ENCODE measurements at regions not wholly inside any gene's neighbourhood (a gene's known extent, or its start where the extent isn't known, plus 50 kb on each side); places are given as distances from the start of the nearest gene placed in this dataset.

GRCh38 chr5:107231191-107231590 lies 439.5 kb downstream of the EFNA5 start:
- Histone ChIP-seq H3K27me3 (ENCODE audit: control insufficient read depth in 4 of 4, insufficient read depth in 4 of 4, low read length in 3 of 4) (no peaks in the 10 kb centered on the region), H3K9me3 (ENCODE audit: control insufficient read depth in 4 of 4, low read length in 3 of 4) (no peaks in the 10 kb centered on the region), H3K9ac (ENCODE audit: low read depth in 1 of 2, low read length in 2 of 2) (no peak overlapping the region), H3K4me1 (ENCODE audit: control insufficient read depth in 4 of 4, insufficient read depth in 4 of 4, low read length in 3 of 4) (no peaks in the 10 kb centered on the region), H3K4me3 (ENCODE audit: low read depth in 1 of 3, low read length in 3 of 3) (no peak overlapping the region), H3K36me3 (ENCODE audit: control insufficient read depth in 4 of 4, insufficient read depth in 3 of 4, low read depth in 1 of 4, low read length in 3 of 4) (no peaks in the 10 kb centered on the region), H3K27ac (ENCODE audit: low read depth in 1 of 2, low read length in 2 of 2) (no peak overlapping the region)
- DNase-seq (ENCODE audit: low spot score) = no peak
- no peak for TF ChIP-seq FOXA1 (IDR thresholded peaks at IDR 0.05)
- 65% methylated on average over 1 of the region's 1 CpG for WGBS

DNA sequence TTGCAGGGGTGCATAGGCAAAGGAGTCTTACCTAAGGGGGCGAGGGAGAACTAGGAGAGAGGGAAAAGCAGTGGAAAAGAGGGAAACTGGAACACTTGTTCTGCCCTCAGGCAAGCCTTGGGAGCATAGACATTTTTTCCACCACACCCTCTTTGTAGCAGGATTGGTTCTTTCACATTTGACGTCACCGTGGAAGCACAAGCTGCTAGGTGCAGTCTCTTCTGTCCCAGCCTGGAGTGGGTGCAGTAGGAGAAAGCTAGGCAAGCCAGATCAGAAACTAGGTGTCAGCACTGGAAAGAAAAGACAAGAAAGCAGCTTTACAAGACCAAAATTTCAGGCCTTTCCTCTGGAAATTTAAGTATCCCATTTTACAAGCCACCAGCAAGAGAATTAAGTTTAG lies 440.4 kb downstream of the EFNA5 start:
- TF ChIP-seq HNF4G (IDR thresholded peaks at IDR 0.05) (no peak), GABPA (IDR thresholded peaks at IDR 0.05 in 1 of 2, conservative IDR thresholded peaks at IDR 0.05 in 1 of 2) (no peak), JUND (IDR thresholded peaks at IDR 0.05) (no peak), RAD21 (IDR thresholded peaks at IDR 0.05) (no peak), FOXA2 (IDR thresholded peaks at IDR 0.05) (no peak)
- TF ChIP-seq, protein P1, sequence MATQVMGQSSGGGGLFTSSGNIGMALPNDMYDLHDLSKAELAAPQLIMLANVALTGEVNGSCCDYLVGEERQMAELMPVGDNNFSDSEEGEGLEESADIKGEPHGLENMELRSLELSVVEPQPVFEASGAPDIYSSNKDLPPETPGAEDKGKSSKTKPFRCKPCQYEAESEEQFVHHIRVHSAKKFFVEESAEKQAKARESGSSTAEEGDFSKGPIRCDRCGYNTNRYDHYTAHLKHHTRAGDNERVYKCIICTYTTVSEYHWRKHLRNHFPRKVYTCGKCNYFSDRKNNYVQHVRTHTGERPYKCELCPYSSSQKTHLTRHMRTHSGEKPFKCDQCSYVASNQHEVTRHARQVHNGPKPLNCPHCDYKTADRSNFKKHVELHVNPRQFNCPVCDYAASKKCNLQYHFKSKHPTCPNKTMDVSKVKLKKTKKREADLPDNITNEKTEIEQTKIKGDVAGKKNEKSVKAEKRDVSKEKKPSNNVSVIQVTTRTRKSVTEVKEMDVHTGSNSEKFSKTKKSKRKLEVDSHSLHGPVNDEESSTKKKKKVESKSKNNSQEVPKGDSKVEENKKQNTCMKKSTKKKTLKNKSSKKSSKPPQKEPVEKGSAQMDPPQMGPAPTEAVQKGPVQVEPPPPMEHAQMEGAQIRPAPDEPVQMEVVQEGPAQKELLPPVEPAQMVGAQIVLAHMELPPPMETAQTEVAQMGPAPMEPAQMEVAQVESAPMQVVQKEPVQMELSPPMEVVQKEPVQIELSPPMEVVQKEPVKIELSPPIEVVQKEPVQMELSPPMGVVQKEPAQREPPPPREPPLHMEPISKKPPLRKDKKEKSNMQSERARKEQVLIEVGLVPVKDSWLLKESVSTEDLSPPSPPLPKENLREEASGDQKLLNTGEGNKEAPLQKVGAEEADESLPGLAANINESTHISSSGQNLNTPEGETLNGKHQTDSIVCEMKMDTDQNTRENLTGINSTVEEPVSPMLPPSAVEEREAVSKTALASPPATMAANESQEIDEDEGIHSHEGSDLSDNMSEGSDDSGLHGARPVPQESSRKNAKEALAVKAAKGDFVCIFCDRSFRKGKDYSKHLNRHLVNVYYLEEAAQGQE (IDR thresholded peaks at IDR 0.05) = no peak
- TF ChIP-seq, protein P2, sequence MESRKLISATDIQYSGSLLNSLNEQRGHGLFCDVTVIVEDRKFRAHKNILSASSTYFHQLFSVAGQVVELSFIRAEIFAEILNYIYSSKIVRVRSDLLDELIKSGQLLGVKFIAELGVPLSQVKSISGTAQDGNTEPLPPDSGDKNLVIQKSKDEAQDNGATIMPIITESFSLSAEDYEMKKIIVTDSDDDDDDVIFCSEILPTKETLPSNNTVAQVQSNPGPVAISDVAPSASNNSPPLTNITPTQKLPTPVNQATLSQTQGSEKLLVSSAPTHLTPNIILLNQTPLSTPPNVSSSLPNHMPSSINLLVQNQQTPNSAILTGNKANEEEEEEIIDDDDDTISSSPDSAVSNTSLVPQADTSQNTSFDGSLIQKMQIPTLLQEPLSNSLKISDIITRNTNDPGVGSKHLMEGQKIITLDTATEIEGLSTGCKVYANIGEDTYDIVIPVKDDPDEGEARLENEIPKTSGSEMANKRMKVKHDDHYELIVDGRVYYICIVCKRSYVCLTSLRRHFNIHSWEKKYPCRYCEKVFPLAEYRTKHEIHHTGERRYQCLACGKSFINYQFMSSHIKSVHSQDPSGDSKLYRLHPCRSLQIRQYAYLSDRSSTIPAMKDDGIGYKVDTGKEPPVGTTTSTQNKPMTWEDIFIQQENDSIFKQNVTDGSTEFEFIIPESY (IDR thresholded peaks at IDR 0.05) = no peak
- TF ChIP-seq, protein P3, sequence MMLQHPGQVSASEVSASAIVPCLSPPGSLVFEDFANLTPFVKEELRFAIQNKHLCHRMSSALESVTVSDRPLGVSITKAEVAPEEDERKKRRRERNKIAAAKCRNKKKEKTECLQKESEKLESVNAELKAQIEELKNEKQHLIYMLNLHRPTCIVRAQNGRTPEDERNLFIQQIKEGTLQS (IDR thresholded peaks at IDR 0.05) = no peak
- Histone ChIP-seq H3K36me3 (ENCODE audit: control insufficient read depth in 4 of 4, insufficient read depth in 3 of 4, low read depth in 1 of 4, low read length in 3 of 4) (no peaks in the 10 kb centered on the region), H3K27me3 (ENCODE audit: control insufficient read depth in 4 of 4, insufficient read depth in 4 of 4, low read length in 3 of 4) (no peaks in the 10 kb centered on the region), H3K9ac (ENCODE audit: low read depth in 1 of 2, low read length in 2 of 2) (no peak overlapping the region), H3K4me3 (ENCODE audit: low read depth in 1 of 3, low read length in 3 of 3) (no peak overlapping the region), H3K9me3 (ENCODE audit: control insufficient read depth in 4 of 4, low read length in 3 of 4) (no peaks in the 10 kb centered on the region), H3K27ac (ENCODE audit: low read depth in 1 of 2, low read length in 2 of 2) (no peak overlapping the region), H3K4me1 (ENCODE audit: control insufficient read depth in 4 of 4, insufficient read depth in 4 of 4, low read length in 3 of 4) (no peaks in the 10 kb centered on the region)
- DNase-seq (ENCODE audit: low spot score) = no peak
- 75% methylated on average over 3 of the region's 3 CpGs for WGBS

- no peak overlapping the region for H3K9ac ChIP-seq (ENCODE audit: low read depth in 1 of 2, low read length in 2 of 2)
- TF ChIP-seq YY1 (IDR thresholded peaks at IDR 0.05) (no peak), HNF4G (IDR thresholded peaks at IDR 0.05) (no peak), RAD21 (IDR thresholded peaks at IDR 0.05) (no peak), GABPA (IDR thresholded peaks at IDR 0.05 in 1 of 2, conservative IDR thresholded peaks at IDR 0.05 in 1 of 2) (no peak), SP1 (IDR thresholded peaks at IDR 0.05) (no peak), FOXA2 (IDR thresholded peaks at IDR 0.05) (no peak)
- 83% methylated on average over 2 of the region's 2 CpGs for WGBS
These were observed 442.5 kb downstream of the EFNA5 start for GRCh38 chr5:107228226-107228625.

More at GRCh38 chr5:107228226-107228625, 442.5 kb downstream of the EFNA5 start:
- H3K27me3 ChIP-seq (ENCODE audit: control insufficient read depth in 4 of 4, insufficient read depth in 4 of 4, low read length in 3 of 4) = no peaks in the 10 kb centered on the region
- DNase-seq (ENCODE audit: low spot score) = no peak
- H3K4me1 ChIP-seq (ENCODE audit: control insufficient read depth in 4 of 4, insufficient read depth in 4 of 4, low read length in 3 of 4) = no peaks in the 10 kb centered on the region
- no peaks in the 10 kb centered on the region for H3K9me3 ChIP-seq (ENCODE audit: control insufficient read depth in 4 of 4, low read length in 3 of 4)
- H3K27ac ChIP-seq (ENCODE audit: low read depth in 1 of 2, low read length in 2 of 2) = no peak overlapping the region
- no peaks in the 10 kb centered on the region for H3K36me3 ChIP-seq (ENCODE audit: control insufficient read depth in 4 of 4, insufficient read depth in 3 of 4, low read depth in 1 of 4, low read length in 3 of 4)
- no peak overlapping the region for H3K4me3 ChIP-seq (ENCODE audit: low read depth in 1 of 3, low read length in 3 of 3)

All from liver (tissue), 7 donors.